BLaER1 (cell line): ENCODE measurements at regions not wholly inside any gene's neighbourhood (a gene's known extent, or its start where the extent isn't known, plus 50 kb on each side); places are given as distances from the start of the nearest gene placed in this dataset.

Experiments used
- H3K27ac ChIP-seq: shearing (Covaris generic); formaldehyde crosslinking; 2 replicates; pipeline ENCODE4 v1.8.1; 2022
- H3K27me3 ChIP-seq: shearing (Covaris generic); formaldehyde crosslinking; 2 replicates; pipeline ENCODE4 v1.8.1; 2022
- H3K36me3 ChIP-seq: shearing (Covaris generic); formaldehyde crosslinking; 2 replicates; pipeline ENCODE4 v1.8.1; 2022
- H3K4me1 ChIP-seq: shearing (Covaris generic); formaldehyde crosslinking; 2 replicates; pipeline ENCODE4 v1.8.1; 2022
- H3K4me2 ChIP-seq: shearing (Covaris generic); formaldehyde crosslinking; 2 replicates; pipeline ENCODE4 v1.8.1; 2022
- H3K4me3 ChIP-seq: shearing (Covaris generic); formaldehyde crosslinking; 2 replicates; pipeline ENCODE4 v1.8.1; 2022
- H3K9ac ChIP-seq: shearing (Covaris generic); formaldehyde crosslinking; 2 replicates; pipeline ENCODE4 v1.8.1; 2022
- H3K9me3 ChIP-seq: shearing (Covaris generic); formaldehyde crosslinking; 2 replicates; pipeline ENCODE4 v1.8.1; 2022
- H4K20me1 ChIP-seq: shearing (Covaris generic); formaldehyde crosslinking; 2 replicates; pipeline ENCODE4 v1.8.1; 2022
- Cebpa-rat ChIP-seq: shearing (Covaris generic); IDR thresholded peaks from 2 replicates; pipeline ENCODE4 v1.8.1; 2022

DNA sequence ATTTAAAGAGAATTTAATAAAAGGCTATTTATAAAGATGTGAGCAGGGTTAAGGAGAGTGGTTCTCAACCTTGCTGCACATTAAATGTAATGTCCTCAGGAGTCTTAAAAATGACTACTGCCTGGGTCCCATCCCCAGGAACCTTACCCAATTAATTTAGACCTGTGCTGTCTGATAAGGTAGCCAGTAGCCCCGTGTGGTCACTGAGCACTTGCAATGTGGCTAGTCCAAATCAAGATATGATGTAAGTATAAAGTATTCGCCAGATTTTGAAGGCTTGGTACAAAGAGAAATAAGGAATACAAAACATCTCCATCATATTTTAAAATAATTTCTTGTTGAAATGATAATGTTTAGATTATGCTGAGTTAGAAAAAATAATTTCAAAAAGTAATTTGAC, 343.3 kb upstream of the PPP2R3A start:
- TF ChIP-seq Cebpa-rat, result no peak
- Histone ChIP-seq H3K27ac (no peak overlapping the region), H3K4me3 (no peak overlapping the region), H3K9ac (no peak overlapping the region), H4K20me1 (no peaks in the 10 kb centered on the region), H3K27me3 (no peaks in the 10 kb centered on the region), H3K36me3 (no peaks in the 10 kb centered on the region), H3K4me1 (no peaks in the 10 kb centered on the region), H3K4me2 (no peak overlapping the region), H3K9me3 (no peaks in the 10 kb centered on the region)

DNA sequence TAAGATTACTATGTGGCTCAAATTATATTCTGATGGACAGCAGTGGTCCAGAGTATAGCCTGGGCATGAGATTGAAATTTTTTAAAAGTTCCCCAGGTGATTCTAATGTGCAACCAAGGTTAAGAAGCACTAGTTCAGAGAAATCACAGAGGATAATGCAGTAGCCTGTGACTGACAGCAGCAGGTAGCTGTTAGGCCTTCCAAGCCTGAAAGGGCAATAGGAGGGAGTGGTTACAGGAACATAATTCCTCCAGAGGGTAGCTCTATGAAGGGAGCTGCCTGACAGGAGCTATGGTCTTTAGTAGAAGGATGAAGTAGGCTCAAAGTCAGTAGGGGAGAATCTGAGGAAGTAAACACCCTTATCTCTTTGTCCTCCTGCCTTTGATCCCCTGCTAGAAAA, 342.9 kb upstream of the PPP2R3A start:
- Histone ChIP-seq H3K27me3 (no peaks in the 10 kb centered on the region), H3K4me3 (no peak overlapping the region), H3K27ac (no peak overlapping the region), H3K36me3 (no peaks in the 10 kb centered on the region), H4K20me1 (no peaks in the 10 kb centered on the region), H3K9ac (no peak overlapping the region), H3K4me2 (no peak overlapping the region), H3K4me1 (no peaks in the 10 kb centered on the region), H3K9me3 (no peaks in the 10 kb centered on the region)
- TF ChIP-seq Cebpa-rat, result no peak

DNA sequence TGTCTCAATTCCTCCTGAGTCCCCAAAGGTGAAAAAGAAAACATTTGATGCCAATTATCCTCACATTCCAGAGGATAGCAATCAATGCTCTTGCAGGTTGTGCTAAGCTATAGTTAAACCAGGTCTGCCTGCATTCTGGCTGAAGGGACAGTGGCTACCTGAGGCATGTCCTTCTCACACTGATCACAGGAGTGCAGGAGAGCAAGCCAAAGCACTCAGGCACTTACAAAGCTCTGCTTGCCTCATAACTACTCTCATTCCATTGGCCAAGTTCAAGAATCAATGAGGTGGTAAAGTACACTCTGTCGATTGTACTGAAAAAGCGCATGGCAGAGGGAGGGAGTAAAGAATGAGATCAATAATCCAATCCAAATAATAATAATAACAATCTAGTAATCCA, 342.0 kb upstream of the PPP2R3A start:
- no peak overlapping the region for H3K27ac ChIP-seq
- no peaks in the 10 kb centered on the region for H4K20me1 ChIP-seq
- no peak overlapping the region for H3K4me2 ChIP-seq
- no peaks in the 10 kb centered on the region for H3K9me3 ChIP-seq
- no peak for TF ChIP-seq Cebpa-rat
- no peaks in the 10 kb centered on the region for H3K4me1 ChIP-seq
- H3K9ac ChIP-seq, result no peak overlapping the region
- H3K36me3 ChIP-seq, result no peaks in the 10 kb centered on the region
- no peaks in the 10 kb centered on the region for H3K27me3 ChIP-seq
- H3K4me3 ChIP-seq, result no peak overlapping the region

DNA sequence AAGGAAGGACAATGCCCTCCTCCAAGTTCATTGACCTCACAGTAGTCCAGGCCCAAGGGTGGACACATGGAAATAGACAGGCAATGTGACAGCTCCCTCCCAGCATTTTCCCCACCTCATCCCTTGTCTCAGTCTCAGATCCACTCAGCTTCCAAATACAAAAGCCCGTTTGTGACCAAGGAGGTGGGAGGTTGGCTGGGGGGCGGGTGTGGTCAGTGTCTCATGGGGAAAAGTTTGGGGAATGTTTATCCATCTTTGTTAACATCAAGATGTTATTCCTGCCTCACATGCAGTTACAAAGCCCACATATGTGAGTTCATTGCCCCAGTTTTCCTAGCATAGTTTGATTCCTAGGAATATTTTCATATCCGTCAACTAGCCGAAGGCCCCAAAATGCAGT, 338.5 kb upstream of the PPP2R3A start:
- Histone ChIP-seq H3K4me3 (no peak overlapping the region), H3K9ac (no peak overlapping the region), H3K27me3 (no peaks in the 10 kb centered on the region)

GRCh38 chr3:135629701-135630408, 335.7 kb upstream of the PPP2R3A start:
- H3K9ac ChIP-seq, result no peak overlapping the region
- no peak overlapping the region for H3K4me2 ChIP-seq
- no peaks in the 10 kb centered on the region for H3K36me3 ChIP-seq
- H4K20me1 ChIP-seq, result no peaks in the 10 kb centered on the region
- H3K9me3 ChIP-seq, result no peaks in the 10 kb centered on the region
- no peak overlapping the region for H3K4me3 ChIP-seq
- H3K27me3 ChIP-seq, result no peaks in the 10 kb centered on the region
- H3K27ac ChIP-seq, result no peak overlapping the region
- no peaks in the 10 kb centered on the region for H3K4me1 ChIP-seq
- TF ChIP-seq Cebpa-rat, result no peak

More for the DNA sequence above, 338.5 kb upstream of the PPP2R3A start:
- Histone ChIP-seq H4K20me1 (no peaks in the 10 kb centered on the region), H3K36me3 (no peaks in the 10 kb centered on the region), H3K4me1 (no peaks in the 10 kb centered on the region), H3K4me2 (no peak overlapping the region), H3K27ac (no peak overlapping the region), H3K9me3 (no peaks in the 10 kb centered on the region)
- no peak for TF ChIP-seq Cebpa-rat

DNA sequence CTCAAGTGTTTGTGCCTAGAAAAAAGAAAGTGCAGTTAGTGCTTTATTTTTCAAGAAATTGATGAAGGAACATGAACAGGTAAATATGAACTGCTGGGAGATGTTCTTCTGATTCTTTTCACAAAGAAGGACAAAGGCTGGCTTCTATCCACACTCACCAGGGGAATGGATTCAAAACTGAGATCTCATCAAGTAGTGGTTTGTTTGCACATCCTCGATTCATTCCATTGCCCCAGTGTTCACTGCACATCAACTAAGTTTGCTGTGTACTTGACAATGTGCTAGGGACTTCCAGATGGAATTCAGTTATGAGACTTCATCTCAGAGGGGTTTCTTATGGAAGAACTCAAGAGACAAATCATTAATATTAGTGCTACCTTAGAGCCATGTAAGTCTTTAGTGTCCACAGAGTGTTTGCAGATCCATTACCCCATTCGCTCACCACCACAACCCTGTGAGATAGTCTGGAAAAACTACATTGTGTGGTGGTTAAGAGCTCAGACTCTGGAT, 332.9 kb upstream of the PPP2R3A start:
- H3K9ac ChIP-seq, result no peak overlapping the region
- H3K27ac ChIP-seq, result no peak overlapping the region
- no peaks in the 10 kb centered on the region for H4K20me1 ChIP-seq
- H3K4me2 ChIP-seq, result no peak overlapping the region
- no peaks in the 10 kb centered on the region for H3K4me1 ChIP-seq
- no peaks in the 10 kb centered on the region for H3K9me3 ChIP-seq
- no peaks in the 10 kb centered on the region for H3K36me3 ChIP-seq
- no peak for TF ChIP-seq Cebpa-rat
- no peaks in the 10 kb centered on the region for H3K27me3 ChIP-seq
- H3K4me3 ChIP-seq, result no peak overlapping the region

DNA sequence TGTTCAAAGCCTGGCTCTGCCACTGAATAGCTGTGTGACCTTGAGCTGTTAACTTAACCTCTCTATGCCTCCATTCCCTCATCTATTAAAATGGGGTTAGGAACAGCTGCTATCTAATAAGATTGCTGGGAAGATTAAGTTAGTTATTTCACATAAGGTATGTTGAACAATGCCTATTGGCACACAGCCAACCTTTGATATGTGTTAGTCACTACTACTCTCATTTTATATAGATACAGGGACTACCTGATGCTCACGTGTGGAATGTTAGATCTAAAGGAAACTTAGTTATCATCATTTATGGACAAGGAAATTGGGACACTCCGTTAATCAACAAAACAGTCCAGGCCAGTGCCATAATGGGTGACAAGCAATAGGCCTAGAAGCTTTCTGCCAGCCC, 332.4 kb upstream of the PPP2R3A start:
- Histone ChIP-seq H3K4me3 (no peak overlapping the region), H3K9ac (no peak overlapping the region), H3K36me3 (no peaks in the 10 kb centered on the region), H3K4me1 (no peaks in the 10 kb centered on the region), H3K4me2 (no peak overlapping the region), H3K9me3 (no peaks in the 10 kb centered on the region), H3K27ac (no peak overlapping the region), H4K20me1 (no peaks in the 10 kb centered on the region), H3K27me3 (no peaks in the 10 kb centered on the region)
- no peak for TF ChIP-seq Cebpa-rat

GRCh38 chr3:135636596-135636995, 328.9 kb upstream of the PPP2R3A start:
- no peaks in the 10 kb centered on the region for H3K27me3 ChIP-seq
- H3K4me3 ChIP-seq, result no peak overlapping the region
- H3K4me2 ChIP-seq, result no peak overlapping the region
- no peak for TF ChIP-seq Cebpa-rat
- no peaks in the 10 kb centered on the region for H3K4me1 ChIP-seq
- no peaks in the 10 kb centered on the region for H3K36me3 ChIP-seq
- H3K27ac ChIP-seq, result no peak overlapping the region
- no peak overlapping the region for H3K9ac ChIP-seq
- no peaks in the 10 kb centered on the region for H4K20me1 ChIP-seq
- no peaks in the 10 kb centered on the region for H3K9me3 ChIP-seq

DNA sequence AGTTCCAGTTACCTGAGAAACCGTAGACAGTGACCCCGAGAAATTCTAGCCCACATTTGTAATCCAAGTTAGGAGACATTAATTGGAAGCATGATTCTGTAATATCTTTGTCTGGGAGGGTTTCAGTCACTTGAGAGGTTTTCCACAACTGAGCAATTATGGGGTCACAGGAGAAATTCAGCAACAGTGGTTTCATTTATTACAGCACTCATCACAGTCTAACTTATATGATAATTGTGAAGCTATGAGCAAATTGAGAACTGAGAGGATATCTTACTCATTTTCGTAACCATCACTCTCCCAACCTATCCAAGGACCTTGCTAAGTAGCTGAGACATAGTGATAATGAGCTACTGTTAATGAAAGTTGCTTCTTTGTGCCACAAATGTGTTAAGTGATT, 328.5 kb upstream of the PPP2R3A start:
- no peaks in the 10 kb centered on the region for H3K27me3 ChIP-seq
- H3K4me2 ChIP-seq, result no peak overlapping the region
- H3K9ac ChIP-seq, result no peak overlapping the region
- H4K20me1 ChIP-seq, result no peaks in the 10 kb centered on the region
- TF ChIP-seq Cebpa-rat, result no peak
- H3K36me3 ChIP-seq, result no peaks in the 10 kb centered on the region
- H3K4me1 ChIP-seq, result no peaks in the 10 kb centered on the region
- H3K9me3 ChIP-seq, result no peaks in the 10 kb centered on the region
- H3K4me3 ChIP-seq, result no peak overlapping the region
- no peak overlapping the region for H3K27ac ChIP-seq

DNA sequence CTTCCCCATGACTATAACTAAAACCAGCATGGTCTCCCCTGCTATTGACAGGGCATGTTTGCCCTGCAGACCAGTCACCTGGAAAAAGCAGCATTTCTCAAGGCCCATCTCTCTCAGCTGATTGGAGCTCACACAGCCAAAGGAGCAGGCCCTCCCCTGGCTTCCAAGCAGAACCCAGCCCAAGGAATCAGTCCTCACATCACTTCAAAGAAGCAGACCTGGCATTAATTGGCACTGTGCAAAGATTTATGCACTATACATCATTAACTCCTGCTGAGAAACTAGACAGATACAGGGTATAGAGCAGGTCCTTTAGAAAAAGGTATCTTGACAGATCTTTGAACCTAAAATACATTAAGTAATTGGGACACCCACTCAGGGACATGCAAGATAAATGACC, 323.8 kb upstream of the PPP2R3A start:
- Histone ChIP-seq H3K9ac (no peak overlapping the region), H4K20me1 (no peaks in the 10 kb centered on the region), H3K36me3 (no peaks in the 10 kb centered on the region), H3K4me1 (no peaks in the 10 kb centered on the region), H3K27ac (no peak overlapping the region), H3K27me3 (no peaks in the 10 kb centered on the region), H3K4me3 (no peak overlapping the region), H3K4me2 (no peak overlapping the region), H3K9me3 (peaks cover 4% of the 10 kb centered on the region; the same call in 1 of the 2 replicates)
- TF ChIP-seq Cebpa-rat, result no peak

GRCh38 chr3:135645541-135645940, 320.0 kb upstream of the PPP2R3A start:
- no peak overlapping the region for H3K4me3 ChIP-seq
- H3K27ac ChIP-seq, result no peak overlapping the region
- H3K4me1 ChIP-seq, result no peaks in the 10 kb centered on the region
- H3K9me3 ChIP-seq, result peaks cover 12% of the 10 kb centered on the region; the same call in 1 of the 2 replicates
- no peaks in the 10 kb centered on the region for H3K36me3 ChIP-seq
- H3K27me3 ChIP-seq, result no peaks in the 10 kb centered on the region
- H4K20me1 ChIP-seq, result no peaks in the 10 kb centered on the region
- TF ChIP-seq Cebpa-rat, result no peak
- no peak overlapping the region for H3K9ac ChIP-seq
- H3K4me2 ChIP-seq, result no peak overlapping the region
